ENCODE measurements at regions not wholly inside any gene's neighbourhood (a gene's known extent, or its start where the extent isn't known, plus 50 kb on each side); places are given as distances from the start of the nearest gene placed in this dataset.
A peak's percentile ranks its signal among the peaks of the same experiment; 100 is the strongest.

GRCh38 chr7:155901176-155901575 lies 88.9 kb upstream of the SHH start:
- H3K27ac ChIP-seq (ENCODE audit: low read depth, low read length): no peak overlapping the region
- no peaks in the 10 kb centered on the region for H3K27me3 ChIP-seq (ENCODE audit: insufficient read depth, low read length)
- 94% methylated on average over 11 of the region's 11 CpGs for WGBS
- no peaks in the 10 kb centered on the region for H3K4me1 ChIP-seq (ENCODE audit: insufficient read depth, low read length)
- no peak overlapping the region for H3K4me3 ChIP-seq (ENCODE audit: low read length)
- 0 out of 2 replicates have a peak, but pooled peaks cover 6% of the 10 kb centered on the region for H3K9me3 ChIP-seq (ENCODE audit: insufficient read depth, low read depth, low read length)
- H3K9ac ChIP-seq (ENCODE audit: low read depth, low read length): no peak overlapping the region
- no peaks in the 10 kb centered on the region for H3K36me3 ChIP-seq (ENCODE audit: insufficient read depth, low read length)

- Histone ChIP-seq H3K4me1 (ENCODE audit: insufficient read depth, low read length) (no peaks in the 10 kb centered on the region), H3K27me3 (ENCODE audit: insufficient read depth, low read length) (no peaks in the 10 kb centered on the region), H3K9ac (ENCODE audit: low read depth, low read length) (no peak overlapping the region), H3K36me3 (ENCODE audit: insufficient read depth, low read length) (no peaks in the 10 kb centered on the region), H3K27ac (ENCODE audit: low read depth, low read length) (no peak overlapping the region), H3K9me3 (ENCODE audit: insufficient read depth, low read depth, low read length) (0 out of 2 replicates have a peak, but pooled peaks cover 6% of the 10 kb centered on the region), H3K4me3 (ENCODE audit: low read length) (no peak overlapping the region)
- WGBS: 92% methylated on average over 4 of the region's 4 CpGs
These were observed 87.3 kb upstream of the SHH start for GRCh38 chr7:155899596-155899995.

- no peaks in the 10 kb centered on the region for H3K4me1 ChIP-seq (ENCODE audit: insufficient read depth, low read length)
These were observed 85.6 kb upstream of the SHH start for GRCh38 chr7:155897758-155898386.

GRCh38 chr7:155896531-155897263 lies 84.4 kb upstream of the SHH start:
- Histone ChIP-seq H3K27ac (ENCODE audit: low read depth, low read length) (no peak overlapping the region), H3K4me1 (ENCODE audit: insufficient read depth, low read length) (no peaks in the 10 kb centered on the region), H3K36me3 (ENCODE audit: insufficient read depth, low read length) (no peaks in the 10 kb centered on the region), H3K9ac (ENCODE audit: low read depth, low read length) (no peak overlapping the region), H3K27me3 (ENCODE audit: insufficient read depth, low read length) (no peaks in the 10 kb centered on the region), H3K4me3 (ENCODE audit: low read length) (no peak overlapping the region), H3K9me3 (ENCODE audit: insufficient read depth, low read depth, low read length) (0 out of 2 replicates have a peak, but pooled peaks cover 6% of the 10 kb centered on the region)
- WGBS: 97% methylated on average over 6 of the region's 6 CpGs

More at GRCh38 chr7:155897758-155898386, 85.6 kb upstream of the SHH start:
- Histone ChIP-seq H3K4me3 (ENCODE audit: low read length) (no peak overlapping the region), H3K36me3 (ENCODE audit: insufficient read depth, low read length) (no peaks in the 10 kb centered on the region), H3K27me3 (ENCODE audit: insufficient read depth, low read length) (no peaks in the 10 kb centered on the region), H3K9ac (ENCODE audit: low read depth, low read length) (no peak overlapping the region), H3K9me3 (ENCODE audit: insufficient read depth, low read depth, low read length) (0 out of 2 replicates have a peak, but pooled peaks cover 6% of the 10 kb centered on the region), H3K27ac (ENCODE audit: low read depth, low read length) (no peak overlapping the region)
- WGBS: 91% methylated on average over 16 of the region's 16 CpGs

- no peaks in the 10 kb centered on the region for H3K36me3 ChIP-seq (ENCODE audit: insufficient read depth, low read length)
- no peak overlapping the region for H3K9ac ChIP-seq (ENCODE audit: low read depth, low read length)
- 92% methylated on average over 6 of the region's 6 CpGs for WGBS
- no peaks in the 10 kb centered on the region for H3K9me3 ChIP-seq (ENCODE audit: insufficient read depth, low read depth, low read length)
- no peak overlapping the region for H3K27ac ChIP-seq (ENCODE audit: low read depth, low read length)
- no peaks in the 10 kb centered on the region for H3K27me3 ChIP-seq (ENCODE audit: insufficient read depth, low read length)
- H3K4me3 ChIP-seq (ENCODE audit: low read length): no peak overlapping the region
- H3K4me1 ChIP-seq (ENCODE audit: insufficient read depth, low read length): no peaks in the 10 kb centered on the region
These were observed 81.4 kb upstream of the SHH start for GRCh38 chr7:155893664-155894063.

GRCh38 chr7:155893176-155893575 lies 80.9 kb upstream of the SHH start:
- no peaks in the 10 kb centered on the region for H3K9me3 ChIP-seq (ENCODE audit: insufficient read depth, low read depth, low read length)
- H3K36me3 ChIP-seq (ENCODE audit: insufficient read depth, low read length): no peaks in the 10 kb centered on the region
- no peak overlapping the region for H3K4me3 ChIP-seq (ENCODE audit: low read length)
- H3K4me1 ChIP-seq (ENCODE audit: insufficient read depth, low read length): no peaks in the 10 kb centered on the region
- H3K9ac ChIP-seq (ENCODE audit: low read depth, low read length): no peak overlapping the region
- WGBS: 89% methylated on average over 12 of the region's 12 CpGs
- no peak overlapping the region for H3K27ac ChIP-seq (ENCODE audit: low read depth, low read length)
- no peaks in the 10 kb centered on the region for H3K27me3 ChIP-seq (ENCODE audit: insufficient read depth, low read length)

- Histone ChIP-seq H3K27ac (ENCODE audit: low read depth, low read length) (no peak overlapping the region), H3K36me3 (ENCODE audit: insufficient read depth, low read length) (no peaks in the 10 kb centered on the region), H3K4me1 (ENCODE audit: insufficient read depth, low read length) (no peaks in the 10 kb centered on the region), H3K27me3 (ENCODE audit: insufficient read depth, low read length) (no peaks in the 10 kb centered on the region), H3K9ac (ENCODE audit: low read depth, low read length) (no peak overlapping the region), H3K9me3 (ENCODE audit: insufficient read depth, low read depth, low read length) (no peaks in the 10 kb centered on the region), H3K4me3 (ENCODE audit: low read length) (no peak overlapping the region)
- WGBS: 95% methylated on average over 24 of the region's 24 CpGs
These were observed 77.6 kb upstream of the SHH start for GRCh38 chr7:155889636-155890511.

GRCh38 chr7:155887174-155887525 lies 74.9 kb upstream of the SHH start:
- Histone ChIP-seq H3K9ac (ENCODE audit: low read depth, low read length) (no peak overlapping the region), H3K4me3 (ENCODE audit: low read length) (no peak overlapping the region), H3K27ac (ENCODE audit: low read depth, low read length) (no peak overlapping the region), H3K27me3 (ENCODE audit: insufficient read depth, low read length) (no peaks in the 10 kb centered on the region), H3K9me3 (ENCODE audit: insufficient read depth, low read depth, low read length) (no peaks in the 10 kb centered on the region), H3K36me3 (ENCODE audit: insufficient read depth, low read length) (no peaks in the 10 kb centered on the region), H3K4me1 (ENCODE audit: insufficient read depth, low read length) (no peaks in the 10 kb centered on the region)
- WGBS: 95% methylated on average over 10 of the region's 11 CpGs

GRCh38 chr7:155886391-155887173 lies 74.3 kb upstream of the SHH start:
- 91% methylated on average over 37 of the region's 37 CpGs for WGBS
- no peaks in the 10 kb centered on the region for H3K4me1 ChIP-seq (ENCODE audit: insufficient read depth, low read length)

GRCh38 chr7:155885167-155886155 lies 73.2 kb upstream of the SHH start:
- H3K9me3 ChIP-seq (ENCODE audit: insufficient read depth, low read depth, low read length): no peaks in the 10 kb centered on the region
- H3K27ac ChIP-seq (ENCODE audit: low read depth, low read length): no peak overlapping the region
- WGBS: 79% methylated on average over 23 of the region's 24 CpGs
- no peaks in the 10 kb centered on the region for H3K4me1 ChIP-seq (ENCODE audit: insufficient read depth, low read length)
- H3K27me3 ChIP-seq (ENCODE audit: insufficient read depth, low read length): no peaks in the 10 kb centered on the region
- H3K4me3 ChIP-seq (ENCODE audit: low read length): no peak overlapping the region
- no peaks in the 10 kb centered on the region for H3K36me3 ChIP-seq (ENCODE audit: insufficient read depth, low read length)
- H3K9ac ChIP-seq (ENCODE audit: low read depth, low read length): peak overlapping the region; percentile 33; the same call in 1 of the 2 replicates

More at GRCh38 chr7:155886391-155887173, 74.3 kb upstream of the SHH start:
- Histone ChIP-seq H3K27ac (ENCODE audit: low read depth, low read length) (no peak overlapping the region), H3K27me3 (ENCODE audit: insufficient read depth, low read length) (no peaks in the 10 kb centered on the region), H3K4me3 (ENCODE audit: low read length) (no peak overlapping the region), H3K9me3 (ENCODE audit: insufficient read depth, low read depth, low read length) (no peaks in the 10 kb centered on the region), H3K36me3 (ENCODE audit: insufficient read depth, low read length) (no peaks in the 10 kb centered on the region), H3K9ac (ENCODE audit: low read depth, low read length) (no peak overlapping the region)

Measured in HUES64 (cell line).